ENCODE measurements at regions not wholly inside any gene's neighbourhood (a gene's known extent, or its start where the extent isn't known, plus 50 kb on each side); places are given as distances from the start of the nearest gene placed in this dataset.

GRCh38 chr3:110077093-110077492 lies 739.7 kb upstream of the DPPA4 start:
- H3K36me3 ChIP-seq (ENCODE audit: control insufficient read depth in 2 of 2, extremely low read depth in 1 of 2, insufficient read depth in 1 of 2, low read length in 1 of 2): no peaks in the 10 kb centered on the region
- POLR2A ChIA-PET: no interaction called here
- no peaks in the 10 kb centered on the region for H3K27me3 ChIP-seq (replicated peaks in 1 of 2; ENCODE audit: control insufficient read depth in 2 of 2, extremely low read depth in 1 of 2, insufficient read depth in 2 of 2, low read length in 1 of 2)
- Mint-ChIP-seq H3K27me3 (peaks cover 0 to 4% of the 10 kb centered on the region in 2 donors), H3K4me1 (no peaks in the 10 kb centered on the region), H3K27ac (no peak overlapping the region), H3K4me3 (no peak overlapping the region), H3K9me3 (no peaks in the 10 kb centered on the region), H3K36me3 (no peaks in the 10 kb centered on the region)
- ATAC-seq (replicated peaks in 1 of 4) (no peak), DNase-seq (no peak)
- no peaks in the 10 kb centered on the region for H3K4me1 ChIP-seq (ENCODE audit: control insufficient read depth in 1 of 2, extremely low read depth in 1 of 2, insufficient read depth in 2 of 2, low read length in 2 of 2)
- CTCF ChIA-PET: no interaction called here
- H3K27ac ChIP-seq (ENCODE audit: low read length): no peak overlapping the region
- 100% methylated on average over 1 of the region's 1 CpG for WGBS (ENCODE audit: insufficient coverage)
- H3K9me3 ChIP-seq: no peaks in the 10 kb centered on the region
- no peak overlapping the region for H3K4me3 ChIP-seq (ENCODE audit: control insufficient read depth in 1 of 2, extremely low read depth in 1 of 2, low read length in 1 of 2)

GRCh38 chr3:110093411-110093810 lies 756.1 kb upstream of the DPPA4 start:
- Mint-ChIP-seq H3K4me3 (no peak overlapping the region), H3K27me3 (peaks cover 0 to 3% of the 10 kb centered on the region in 2 donors), H3K36me3 (no peaks in the 10 kb centered on the region), H3K27ac (no peak overlapping the region), H3K9me3 (peaks cover 0 to 4% (median 0%) of the 10 kb centered on the region in 3 donors), H3K4me1 (no peaks in the 10 kb centered on the region)
- DNase-seq (no peak), ATAC-seq (replicated peaks in 1 of 4) (no peak)
- Histone ChIP-seq H3K36me3 (ENCODE audit: control insufficient read depth in 2 of 2, extremely low read depth in 1 of 2, insufficient read depth in 1 of 2, low read length in 1 of 2) (no peaks in the 10 kb centered on the region), H3K27ac (ENCODE audit: low read length) (no peak overlapping the region), H3K4me3 (ENCODE audit: control insufficient read depth in 1 of 2, extremely low read depth in 1 of 2, low read length in 1 of 2) (no peak overlapping the region), H3K4me1 (ENCODE audit: control insufficient read depth in 1 of 2, extremely low read depth in 1 of 2, insufficient read depth in 2 of 2, low read length in 2 of 2) (no peaks in the 10 kb centered on the region), H3K9me3 (no peaks in the 10 kb centered on the region), H3K27me3 (replicated peaks in 1 of 2; ENCODE audit: control insufficient read depth in 2 of 2, extremely low read depth in 1 of 2, insufficient read depth in 2 of 2, low read length in 1 of 2) (no peaks in the 10 kb centered on the region)
- POLR2A ChIA-PET: no interaction called here
- CTCF ChIA-PET: no interaction called here

GRCh38 chr3:110093812-110094401 lies 756.6 kb upstream of the DPPA4 start:
- Mint-ChIP-seq H3K9me3 (peaks cover 0 to 5% (median 0%) of the 10 kb centered on the region in 3 donors), H3K27ac (no peak overlapping the region), H3K4me1 (no peaks in the 10 kb centered on the region), H3K4me3 (no peak overlapping the region), H3K27me3 (peaks cover 0 to 3% of the 10 kb centered on the region in 2 donors), H3K36me3 (no peaks in the 10 kb centered on the region)
- Histone ChIP-seq H3K4me1 (ENCODE audit: control insufficient read depth in 1 of 2, extremely low read depth in 1 of 2, insufficient read depth in 2 of 2, low read length in 2 of 2) (no peaks in the 10 kb centered on the region), H3K9me3 (no peaks in the 10 kb centered on the region), H3K36me3 (ENCODE audit: control insufficient read depth in 2 of 2, extremely low read depth in 1 of 2, insufficient read depth in 1 of 2, low read length in 1 of 2) (no peaks in the 10 kb centered on the region), H3K4me3 (ENCODE audit: control insufficient read depth in 1 of 2, extremely low read depth in 1 of 2, low read length in 1 of 2) (no peak overlapping the region), H3K27me3 (replicated peaks in 1 of 2; ENCODE audit: control insufficient read depth in 2 of 2, extremely low read depth in 1 of 2, insufficient read depth in 2 of 2, low read length in 1 of 2) (no peaks in the 10 kb centered on the region), H3K27ac (ENCODE audit: low read length) (no peak overlapping the region)
- DNase-seq (no peak), ATAC-seq (replicated peaks in 1 of 4) (no peak)
- ChIA-PET POLR2A (no interaction called here), CTCF (no interaction called here)

- Mint-ChIP-seq H3K27ac (no peak overlapping the region), H3K36me3 (no peaks in the 10 kb centered on the region), H3K27me3 (no peaks in the 10 kb centered on the region), H3K4me3 (no peak overlapping the region), H3K9me3 (peaks cover 0 to 5% (median 0%) of the 10 kb centered on the region in 3 donors), H3K4me1 (peaks cover 0 to 3% (median 2%) of the 10 kb centered on the region in 3 donors)
- Histone ChIP-seq H3K27me3 (replicated peaks in 1 of 2; ENCODE audit: control insufficient read depth in 2 of 2, extremely low read depth in 1 of 2, insufficient read depth in 2 of 2, low read length in 1 of 2) (no peaks in the 10 kb centered on the region), H3K36me3 (ENCODE audit: control insufficient read depth in 2 of 2, extremely low read depth in 1 of 2, insufficient read depth in 1 of 2, low read length in 1 of 2) (no peaks in the 10 kb centered on the region), H3K4me1 (ENCODE audit: control insufficient read depth in 1 of 2, extremely low read depth in 1 of 2, insufficient read depth in 2 of 2, low read length in 2 of 2) (no peaks in the 10 kb centered on the region), H3K9me3 (no peaks in the 10 kb centered on the region), H3K27ac (ENCODE audit: low read length) (no peak overlapping the region), H3K4me3 (ENCODE audit: control insufficient read depth in 1 of 2, extremely low read depth in 1 of 2, low read length in 1 of 2) (no peak overlapping the region)
- CTCF ChIA-PET: no interaction called here
- no CpG with 5 or more reads among the region's 5 CpGs for WGBS (ENCODE audit: insufficient coverage)
- DNase-seq: no peak
- POLR2A ChIA-PET: no interaction called here
- no peak for ATAC-seq (replicated peaks in 1 of 4)
These were observed 762.4 kb upstream of the DPPA4 start for GRCh38 chr3:110099711-110100110.

GRCh38 chr3:110101361-110101760 lies 764.0 kb upstream of the DPPA4 start:
- H3K27me3 ChIP-seq (replicated peaks in 1 of 2; ENCODE audit: control insufficient read depth in 2 of 2, extremely low read depth in 1 of 2, insufficient read depth in 2 of 2, low read length in 1 of 2): no peaks in the 10 kb centered on the region
- H3K36me3 Mint-ChIP-seq: no peaks in the 10 kb centered on the region
- H3K9me3 ChIP-seq: no peaks in the 10 kb centered on the region
- no peak overlapping the region for H3K27ac ChIP-seq (ENCODE audit: low read length)
- no peak overlapping the region for H3K4me3 ChIP-seq (ENCODE audit: control insufficient read depth in 1 of 2, extremely low read depth in 1 of 2, low read length in 1 of 2)
- H3K4me1 Mint-ChIP-seq: peaks cover 0 to 3% (median 2%) of the 10 kb centered on the region in 3 donors
- H3K27me3 Mint-ChIP-seq: no peaks in the 10 kb centered on the region
- H3K36me3 ChIP-seq (ENCODE audit: control insufficient read depth in 2 of 2, extremely low read depth in 1 of 2, insufficient read depth in 1 of 2, low read length in 1 of 2): no peaks in the 10 kb centered on the region
- peaks cover 0 to 5% (median 0%) of the 10 kb centered on the region in 3 donors for H3K9me3 Mint-ChIP-seq
- DNase-seq (no peak), ATAC-seq (replicated peaks in 1 of 4) (no peak)
- no peaks in the 10 kb centered on the region for H3K4me1 ChIP-seq (ENCODE audit: control insufficient read depth in 1 of 2, extremely low read depth in 1 of 2, insufficient read depth in 2 of 2, low read length in 2 of 2)
- CTCF ChIA-PET: interaction anchor here in 1 of 2 donors (0.6 kb wide), 1 partner anchor 26 kb away, joined by 3 read pairs; no protein-coding TSS in a partner anchor
- H3K27ac Mint-ChIP-seq: no peak overlapping the region
- H3K4me3 Mint-ChIP-seq: no peak overlapping the region
- POLR2A ChIA-PET: no interaction called here

GRCh38 chr3:110106805-110107204 lies 769.5 kb upstream of the DPPA4 start:
- H3K4me1 Mint-ChIP-seq: no peaks in the 10 kb centered on the region
- H3K27ac Mint-ChIP-seq: no peak overlapping the region
- H3K9me3 ChIP-seq: no peaks in the 10 kb centered on the region
- no peaks in the 10 kb centered on the region for H3K4me1 ChIP-seq (ENCODE audit: control insufficient read depth in 1 of 2, extremely low read depth in 1 of 2, insufficient read depth in 2 of 2, low read length in 2 of 2)
- H3K36me3 ChIP-seq (ENCODE audit: control insufficient read depth in 2 of 2, extremely low read depth in 1 of 2, insufficient read depth in 1 of 2, low read length in 1 of 2): no peaks in the 10 kb centered on the region
- no peaks in the 10 kb centered on the region for H3K27me3 ChIP-seq (replicated peaks in 1 of 2; ENCODE audit: control insufficient read depth in 2 of 2, extremely low read depth in 1 of 2, insufficient read depth in 2 of 2, low read length in 1 of 2)
- no peak for DNase-seq
- no peak overlapping the region for H3K4me3 Mint-ChIP-seq
- H3K36me3 Mint-ChIP-seq: no peaks in the 10 kb centered on the region
- no peak overlapping the region for H3K4me3 ChIP-seq (ENCODE audit: control insufficient read depth in 1 of 2, extremely low read depth in 1 of 2, low read length in 1 of 2)
- no peaks in the 10 kb centered on the region for H3K9me3 Mint-ChIP-seq
- WGBS (ENCODE audit: insufficient coverage): no CpG with 5 or more reads among the region's 1 CpG
- ChIA-PET POLR2A (no interaction called here), CTCF (no interaction called here)
- no peak for ATAC-seq (replicated peaks in 1 of 4)
- no peak overlapping the region for H3K27ac ChIP-seq (ENCODE audit: low read length)
- no peaks in the 10 kb centered on the region for H3K27me3 Mint-ChIP-seq

- Histone ChIP-seq H3K27me3 (replicated peaks in 1 of 2; ENCODE audit: control insufficient read depth in 2 of 2, extremely low read depth in 1 of 2, insufficient read depth in 2 of 2, low read length in 1 of 2) (no peaks in the 10 kb centered on the region), H3K4me1 (ENCODE audit: control insufficient read depth in 1 of 2, extremely low read depth in 1 of 2, insufficient read depth in 2 of 2, low read length in 2 of 2) (no peaks in the 10 kb centered on the region), H3K4me3 (ENCODE audit: control insufficient read depth in 1 of 2, extremely low read depth in 1 of 2, low read length in 1 of 2) (no peak overlapping the region), H3K36me3 (ENCODE audit: control insufficient read depth in 2 of 2, extremely low read depth in 1 of 2, insufficient read depth in 1 of 2, low read length in 1 of 2) (no peaks in the 10 kb centered on the region), H3K27ac (ENCODE audit: low read length) (no peak overlapping the region), H3K9me3 (no peaks in the 10 kb centered on the region)
- DNase-seq (no peak), ATAC-seq (replicated peaks in 1 of 4) (no peak)
- POLR2A ChIA-PET: no interaction called here
- Mint-ChIP-seq H3K27me3 (peaks cover 0 to 2% of the 10 kb centered on the region in 2 donors), H3K4me1 (no peaks in the 10 kb centered on the region), H3K4me3 (no peak overlapping the region), H3K36me3 (no peaks in the 10 kb centered on the region), H3K9me3 (peaks cover 0 to 3% (median 0%) of the 10 kb centered on the region in 3 donors), H3K27ac (no peak overlapping the region)
- WGBS (ENCODE audit: insufficient coverage): no CpG with 5 or more reads among the region's 1 CpG
- CTCF ChIA-PET: no interaction called here
These were observed 786.6 kb upstream of the DPPA4 start for GRCh38 chr3:110123946-110124345.
